HL-60 (cell line): ENCODE measurements at regions not wholly inside any gene's neighbourhood (a gene's known extent, or its start where the extent isn't known, plus 50 kb on each side); places are given as distances from the start of the nearest gene placed in this dataset.

Experiments used
- CTCF ChIP-seq: IDR thresholded peaks from one replicate; pipeline ENCODE4 v1.5.1; 2011; ENCODE audit warnings: low read length, control low read depth, inconsistent platforms; ENCODE audit not compliant: insufficient read depth
- REST ChIP-seq: IDR thresholded peaks from 2 replicates; pipeline ENCODE4 v1.6.1; 2012; ENCODE audit warnings: low read depth; ENCODE audit not compliant: insufficient replicate concordance

- TF ChIP-seq CTCF (no peak), REST (no peak)
Observed at GRCh38 chr15:92527197-92527596, 128.4 kb downstream of the FAM174B start.
